Tibial nerve (tissue), 4 donors: ENCODE measurements at regions not wholly inside any gene's neighbourhood (a gene's known extent, or its start where the extent isn't known, plus 50 kb on each side); places are given as distances from the start of the nearest gene placed in this dataset.

Experiments
- CTCF ChIP-seq, 5 experiments: fragments of 200-600 bp in 3 of 5; fragments of 450-650 bp in 2 of 5; sonication (generic) in 3 of 5; IDR thresholded peaks; one replicate each; pipeline ENCODE4 v1.5.1; 2016 to 2019; ENCODE audit warnings: antibody characterized with exemption in 5 of 5, mild to moderate bottlenecking in 3 of 5, moderate library complexity in 2 of 5
- EP300 ChIP-seq, 2 donors: sonication (generic); formaldehyde crosslinking; IDR thresholded peaks; one replicate each; pipeline ENCODE4 v1.6.1; 2017; ENCODE audit warnings: antibody characterized with exemption in 2 of 2, mild to moderate bottlenecking in 1 of 2

- TF ChIP-seq EP300 (IDR thresholded peaks at IDR 0.05) (no peak), CTCF (IDR thresholded peaks at IDR 0.05) (no peak)
Measured at GRCh38 chr5:15037247-15037908, 165.8 kb upstream of the ANKH start.
